ENCODE measurements at regions not wholly inside any gene's neighbourhood (a gene's known extent, or its start where the extent isn't known, plus 50 kb on each side); places are given as distances from the start of the nearest gene placed in this dataset.

DNA sequence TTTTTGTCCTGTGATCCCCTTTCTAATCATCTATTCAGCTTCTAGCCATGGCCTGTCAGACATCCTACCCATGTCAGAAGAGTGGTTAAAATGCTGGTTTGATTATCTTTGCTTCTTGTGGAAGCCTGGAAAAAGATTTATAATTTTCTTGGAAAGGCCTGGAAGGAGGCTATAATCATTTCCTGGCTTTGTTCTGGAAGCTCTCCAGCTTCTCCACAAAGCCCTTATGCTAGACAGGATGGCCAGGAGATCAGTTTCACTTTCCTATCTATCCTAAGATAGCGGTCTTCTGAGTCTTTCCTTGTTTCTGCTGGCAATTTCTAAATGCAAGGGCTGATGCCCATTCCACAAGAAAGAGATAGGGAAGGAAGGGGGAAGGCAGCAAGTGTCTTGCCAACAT, 90.9 kb upstream of the SLC44A3 start:
- TF ChIP-seq SUZ12 (IDR thresholded peaks at IDR 0.05; ENCODE audit: extremely low read depth, insufficient read depth, insufficient read length) (no peak), YY1 (IDR thresholded peaks at IDR 0.05; ENCODE audit: insufficient read depth, insufficient read length) (no peak)
